WTC11 (cell line): ENCODE measurements at regions not wholly inside any gene's neighbourhood (a gene's known extent, or its start where the extent isn't known, plus 50 kb on each side); places are given as distances from the start of the nearest gene placed in this dataset.
A peak's percentile ranks its signal among the peaks of the same experiment; 100 is the strongest.

Source experiments
- ATAC-seq: fragments of 200-7000 bp; cut with Tn5 transposase; 2 replicates; pipeline ENCODE4 v1.10.0; 2021; ENCODE audit warnings: mild to moderate bottlenecking, moderate library complexity
- CTCF ChIA-PET: fragments of 300-600 bp; sonication (Branson Sonifier 250); formaldehyde crosslinking; loops from one replicate; lab custom pipeline; 2021; ENCODE audit warnings: antibody characterized with exemption; lab: Charles Lee
- POLR2A ChIA-PET: fragments of 350-600 bp; sonication (Branson Sonifier 250); formaldehyde crosslinking; loops from one replicate; lab custom pipeline; 2021; ENCODE audit warnings: antibody characterized with exemption; lab: Charles Lee
- DNase-seq: peaks from one replicate; pipeline ENCODE4 v3.0.0; 2021; ENCODE audit warnings: low spot score
- H3K27ac Mint-ChIP-seq: 2 replicates; pipeline ENCODE4 v1.8.0; 2021; ENCODE audit warnings: mixed read lengths
- H3K27me3 Mint-ChIP-seq: 2 replicates; pipeline ENCODE4 v1.8.0; 2021; ENCODE audit warnings: low read depth, mild to moderate bottlenecking, moderate library complexity, mixed read lengths
- H3K36me3 Mint-ChIP-seq: 2 replicates; pipeline ENCODE4 v1.8.0; 2021; ENCODE audit warnings: mixed read lengths
- H3K4me1 Mint-ChIP-seq: 2 replicates; pipeline ENCODE4 v1.8.0; 2022; ENCODE audit warnings: mixed read lengths
- H3K4me3 Mint-ChIP-seq: 2 replicates; pipeline ENCODE4 v1.8.0; 2021; ENCODE audit warnings: mild to moderate bottlenecking, moderate library complexity, mixed read lengths
- H3K9me3 Mint-ChIP-seq: 2 replicates; pipeline ENCODE4 v1.8.0; 2021; ENCODE audit warnings: mixed read lengths
- ATF1 ChIP-seq: sonication (generic); formaldehyde crosslinking; IDR thresholded peaks from 2 replicates; pipeline ENCODE4 v1.8.1; 2023; ENCODE audit warnings: mild to moderate bottlenecking, moderate library complexity, missing genetic modification reagents
- ELF4 ChIP-seq: sonication (generic); formaldehyde crosslinking; IDR thresholded peaks from 2 replicates; pipeline ENCODE4 v1.8.1; 2022; ENCODE audit warnings: low read depth, mild to moderate bottlenecking, moderate library complexity, missing genetic modification reagents
- ESRRA ChIP-seq: sonication (generic); formaldehyde crosslinking; IDR thresholded peaks from 2 replicates; pipeline ENCODE4 v1.8.1; 2022; ENCODE audit warnings: mild to moderate bottlenecking, missing genetic modification reagents, borderline replicate concordance
- JUN ChIP-seq: sonication (generic); formaldehyde crosslinking; IDR thresholded peaks from 2 replicates; pipeline ENCODE4 v1.8.0; 2023; ENCODE audit warnings: mild to moderate bottlenecking, missing genetic modification reagents
- KAT7 ChIP-seq: sonication (generic); formaldehyde crosslinking; IDR thresholded peaks from 2 replicates; pipeline ENCODE4 v1.8.1; 2023; ENCODE audit warnings: missing genetic modification reagents, mild to moderate bottlenecking, borderline replicate concordance
- NFYB ChIP-seq: sonication (generic); formaldehyde crosslinking; conservative IDR thresholded peaks from 2 replicates; pipeline ENCODE4 v1.8.0; 2022; ENCODE audit warnings: low read depth, missing genetic modification reagents
- NR3C1 ChIP-seq: sonication (generic); formaldehyde crosslinking; conservative IDR thresholded peaks from 2 replicates; pipeline ENCODE4 v1.8.1; 2023; ENCODE audit warnings: low read depth, mild to moderate bottlenecking, missing genetic modification reagents
- TEAD4 ChIP-seq: sonication (generic); formaldehyde crosslinking; IDR thresholded peaks from 2 replicates; pipeline ENCODE4 v1.8.0; 2022; ENCODE audit warnings: mild to moderate bottlenecking, missing genetic modification reagents
- ZNF423 ChIP-seq: fragments of 250-450 bp; sonication (Bioruptor Pico); IDR thresholded peaks from 2 replicates; pipeline ENCODE4 v2.1.2; 2022; ENCODE audit warnings: mild to moderate bottlenecking, moderate library complexity
- TF ChIP-seq, protein P1 (sequence below): fragments of 250-450 bp; sonication (Bioruptor Pico); IDR thresholded peaks from 2 replicates; pipeline ENCODE4 v1.9.0; 2021; ENCODE audit warnings: mild to moderate bottlenecking
- TF ChIP-seq, protein P2 (sequence below): sonication (generic); formaldehyde crosslinking; IDR thresholded peaks from 2 replicates; pipeline ENCODE4 v1.8.1; 2022; ENCODE audit warnings: mild to moderate bottlenecking, moderate library complexity, missing genetic modification reagents
- TF ChIP-seq, protein P3 (sequence below): sonication (generic); formaldehyde crosslinking; IDR thresholded peaks from 2 replicates; pipeline ENCODE4 v1.8.1; 2022; ENCODE audit warnings: mild to moderate bottlenecking, missing genetic modification reagents, moderate library complexity, borderline replicate concordance
- TF ChIP-seq, protein P4 (sequence below): sonication (generic); formaldehyde crosslinking; IDR thresholded peaks from 2 replicates; pipeline ENCODE4 v1.8.1; 2022; ENCODE audit warnings: missing genetic modification reagents, borderline replicate concordance
- TF ChIP-seq, protein P5 (sequence below): sonication (generic); formaldehyde crosslinking; IDR thresholded peaks from 2 replicates; pipeline ENCODE4 v1.8.0; 2022; ENCODE audit warnings: mild to moderate bottlenecking, missing genetic modification reagents
- TF ChIP-seq, protein P6 (sequence below): sonication (generic); formaldehyde crosslinking; conservative IDR thresholded peaks from 2 replicates; pipeline ENCODE4 v1.8.1; 2022; ENCODE audit warnings: mild to moderate bottlenecking, missing genetic modification reagents
- TF ChIP-seq, protein P7 (sequence below): fragments of 250-450 bp; sonication (Bioruptor Pico); IDR thresholded peaks from 2 replicates; pipeline ENCODE4 v1.9.0; 2021; ENCODE audit warnings: moderate library complexity, mild to moderate bottlenecking, inconsistent platforms, borderline replicate concordance
- TF ChIP-seq, protein P8 (sequence below): sonication (generic); formaldehyde crosslinking; IDR thresholded peaks from 2 replicates; pipeline ENCODE4 v1.8.0; 2023; ENCODE audit warnings: missing genetic modification reagents

DNA sequence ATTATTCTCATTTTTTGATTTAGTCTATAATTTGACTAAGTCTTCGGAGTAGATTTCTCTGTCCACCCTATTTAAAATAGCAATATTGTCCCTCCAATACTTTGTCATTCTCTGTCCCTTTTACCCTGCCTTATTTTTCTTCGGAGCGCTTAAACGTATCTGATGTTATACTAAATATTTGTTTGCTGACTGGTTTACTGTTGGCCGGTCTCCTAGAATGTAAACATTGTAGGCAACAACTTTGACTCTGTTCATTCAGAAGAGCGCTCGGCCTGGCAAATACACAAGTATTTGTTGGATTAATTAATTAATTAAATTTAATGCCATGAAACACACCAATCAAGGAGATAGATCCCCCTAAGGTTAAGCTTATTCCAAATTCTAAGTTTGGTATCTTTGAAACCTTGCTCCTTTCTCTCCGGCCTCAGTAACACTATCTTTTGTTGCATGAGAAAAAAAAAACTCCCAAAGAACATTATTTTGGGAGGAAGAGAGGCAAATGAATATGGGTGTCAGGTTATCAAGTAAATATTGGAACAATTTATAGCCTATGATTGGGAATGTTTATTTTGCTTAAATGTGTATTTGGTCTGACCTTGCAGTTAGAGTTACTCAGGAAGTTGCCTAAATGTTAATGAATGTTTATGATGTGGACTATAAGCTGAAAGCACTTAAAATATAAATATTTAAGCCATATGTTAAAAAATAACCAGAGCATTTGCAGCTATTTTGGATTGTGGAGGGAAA is 231.1 kb downstream of the SOX4 start:
- H3K4me1 Mint-ChIP-seq = peaks cover 64% of the 10 kb centered on the region
- no peaks in the 10 kb centered on the region for H3K36me3 Mint-ChIP-seq
- H3K4me3 Mint-ChIP-seq = no peak overlapping the region
- ChIA-PET CTCF (interaction anchor here (1.1 kb wide), 1 partner anchor 79 kb away, joined by 5 read pairs; no protein-coding TSS in a partner anchor), POLR2A (interaction anchor here (1.1 kb wide), 1 partner anchor 231 kb away, joined by 3 read pairs; the partner anchor contains the start of gene SOX4)
- H3K27me3 Mint-ChIP-seq = no peaks in the 10 kb centered on the region
- TF ChIP-seq NR3C1 (CRISPR knock-in tag) (no peak), JUN (CRISPR knock-in tag) (no peak), TEAD4 (CRISPR knock-in tag) (no peak), ELF4 (CRISPR knock-in tag) (no peak), ZNF423 (no peak), NFYB (CRISPR knock-in tag) (no peak), ATF1 (CRISPR knock-in tag) (no peak), ESRRA (no peak), KAT7 (CRISPR knock-in tag) (no peak)
- TF ChIP-seq, protein P1, sequence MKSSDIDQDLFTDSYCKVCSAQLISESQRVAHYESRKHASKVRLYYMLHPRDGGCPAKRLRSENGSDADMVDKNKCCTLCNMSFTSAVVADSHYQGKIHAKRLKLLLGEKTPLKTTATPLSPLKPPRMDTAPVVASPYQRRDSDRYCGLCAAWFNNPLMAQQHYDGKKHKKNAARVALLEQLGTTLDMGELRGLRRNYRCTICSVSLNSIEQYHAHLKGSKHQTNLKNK (CRISPR knock-in tag) = no peak
- TF ChIP-seq, protein P2, sequence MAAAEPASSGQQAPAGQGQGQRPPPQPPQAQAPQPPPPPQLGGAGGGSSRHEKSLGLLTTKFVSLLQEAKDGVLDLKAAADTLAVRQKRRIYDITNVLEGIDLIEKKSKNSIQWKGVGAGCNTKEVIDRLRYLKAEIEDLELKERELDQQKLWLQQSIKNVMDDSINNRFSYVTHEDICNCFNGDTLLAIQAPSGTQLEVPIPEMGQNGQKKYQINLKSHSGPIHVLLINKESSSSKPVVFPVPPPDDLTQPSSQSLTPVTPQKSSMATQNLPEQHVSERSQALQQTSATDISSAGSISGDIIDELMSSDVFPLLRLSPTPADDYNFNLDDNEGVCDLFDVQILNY (CRISPR knock-in tag) = no peak
- TF ChIP-seq, protein P3, sequence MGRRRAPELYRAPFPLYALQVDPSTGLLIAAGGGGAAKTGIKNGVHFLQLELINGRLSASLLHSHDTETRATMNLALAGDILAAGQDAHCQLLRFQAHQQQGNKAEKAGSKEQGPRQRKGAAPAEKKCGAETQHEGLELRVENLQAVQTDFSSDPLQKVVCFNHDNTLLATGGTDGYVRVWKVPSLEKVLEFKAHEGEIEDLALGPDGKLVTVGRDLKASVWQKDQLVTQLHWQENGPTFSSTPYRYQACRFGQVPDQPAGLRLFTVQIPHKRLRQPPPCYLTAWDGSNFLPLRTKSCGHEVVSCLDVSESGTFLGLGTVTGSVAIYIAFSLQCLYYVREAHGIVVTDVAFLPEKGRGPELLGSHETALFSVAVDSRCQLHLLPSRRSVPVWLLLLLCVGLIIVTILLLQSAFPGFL (CRISPR knock-in tag) = no peak
- TF ChIP-seq, protein P4, sequence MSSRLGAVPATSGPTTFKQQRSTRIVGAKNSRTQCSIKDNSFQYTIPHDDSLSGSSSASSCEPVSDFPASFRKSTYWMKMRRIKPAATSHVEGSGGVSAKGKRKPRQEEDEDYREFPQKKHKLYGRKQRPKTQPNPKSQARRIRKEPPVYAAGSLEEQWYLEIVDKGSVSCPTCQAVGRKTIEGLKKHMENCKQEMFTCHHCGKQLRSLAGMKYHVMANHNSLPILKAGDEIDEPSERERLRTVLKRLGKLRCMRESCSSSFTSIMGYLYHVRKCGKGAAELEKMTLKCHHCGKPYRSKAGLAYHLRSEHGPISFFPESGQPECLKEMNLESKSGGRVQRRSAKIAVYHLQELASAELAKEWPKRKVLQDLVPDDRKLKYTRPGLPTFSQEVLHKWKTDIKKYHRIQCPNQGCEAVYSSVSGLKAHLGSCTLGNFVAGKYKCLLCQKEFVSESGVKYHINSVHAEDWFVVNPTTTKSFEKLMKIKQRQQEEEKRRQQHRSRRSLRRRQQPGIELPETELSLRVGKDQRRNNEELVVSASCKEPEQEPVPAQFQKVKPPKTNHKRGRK (CRISPR knock-in tag) = no peak
- TF ChIP-seq, protein P5, sequence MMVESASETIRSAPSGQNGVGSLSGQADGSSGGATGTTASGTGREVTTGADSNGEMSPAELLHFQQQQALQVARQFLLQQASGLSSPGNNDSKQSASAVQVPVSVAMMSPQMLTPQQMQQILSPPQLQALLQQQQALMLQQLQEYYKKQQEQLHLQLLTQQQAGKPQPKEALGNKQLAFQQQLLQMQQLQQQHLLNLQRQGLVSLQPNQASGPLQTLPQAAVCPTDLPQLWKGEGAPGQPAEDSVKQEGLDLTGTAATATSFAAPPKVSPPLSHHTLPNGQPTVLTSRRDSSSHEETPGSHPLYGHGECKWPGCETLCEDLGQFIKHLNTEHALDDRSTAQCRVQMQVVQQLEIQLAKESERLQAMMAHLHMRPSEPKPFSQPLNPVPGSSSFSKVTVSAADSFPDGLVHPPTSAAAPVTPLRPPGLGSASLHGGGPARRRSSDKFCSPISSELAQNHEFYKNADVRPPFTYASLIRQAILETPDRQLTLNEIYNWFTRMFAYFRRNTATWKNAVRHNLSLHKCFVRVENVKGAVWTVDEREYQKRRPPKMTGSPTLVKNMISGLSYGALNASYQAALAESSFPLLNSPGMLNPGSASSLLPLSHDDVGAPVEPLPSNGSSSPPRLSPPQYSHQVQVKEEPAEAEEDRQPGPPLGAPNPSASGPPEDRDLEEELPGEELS (CRISPR knock-in tag) = no peak
- TF ChIP-seq, protein P6, sequence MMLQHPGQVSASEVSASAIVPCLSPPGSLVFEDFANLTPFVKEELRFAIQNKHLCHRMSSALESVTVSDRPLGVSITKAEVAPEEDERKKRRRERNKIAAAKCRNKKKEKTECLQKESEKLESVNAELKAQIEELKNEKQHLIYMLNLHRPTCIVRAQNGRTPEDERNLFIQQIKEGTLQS (CRISPR knock-in tag) = no peak
- TF ChIP-seq, protein P7, sequence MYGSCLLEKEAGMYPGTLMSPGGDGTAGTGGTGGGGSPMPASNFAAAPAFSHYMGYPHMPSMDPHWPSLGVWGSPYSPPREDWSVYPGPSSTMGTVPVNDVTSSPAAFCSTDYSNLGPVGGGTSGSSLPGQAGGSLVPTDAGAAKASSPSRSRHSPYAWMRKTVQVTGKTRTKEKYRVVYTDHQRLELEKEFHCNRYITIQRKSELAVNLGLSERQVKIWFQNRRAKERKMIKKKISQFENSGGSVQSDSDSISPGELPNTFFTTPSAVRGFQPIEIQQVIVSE (CRISPR knock-in tag) = no peak
- TF ChIP-seq, protein P8, sequence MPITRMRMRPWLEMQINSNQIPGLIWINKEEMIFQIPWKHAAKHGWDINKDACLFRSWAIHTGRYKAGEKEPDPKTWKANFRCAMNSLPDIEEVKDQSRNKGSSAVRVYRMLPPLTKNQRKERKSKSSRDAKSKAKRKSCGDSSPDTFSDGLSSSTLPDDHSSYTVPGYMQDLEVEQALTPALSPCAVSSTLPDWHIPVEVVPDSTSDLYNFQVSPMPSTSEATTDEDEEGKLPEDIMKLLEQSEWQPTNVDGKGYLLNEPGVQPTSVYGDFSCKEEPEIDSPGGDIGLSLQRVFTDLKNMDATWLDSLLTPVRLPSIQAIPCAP (CRISPR knock-in tag) = no peak
- ATAC-seq (no peak), DNase-seq (no peak)
- no peaks in the 10 kb centered on the region for H3K9me3 Mint-ChIP-seq
- H3K27ac Mint-ChIP-seq = peak overlapping the region; percentile 31; the same call in 1 of the 2 replicates
